ENCODE measurements at regions not wholly inside any gene's neighbourhood (a gene's known extent, or its start where the extent isn't known, plus 50 kb on each side); places are given as distances from the start of the nearest gene placed in this dataset.

- no peak for TF ChIP-seq EZH2phosphoT487 (IDR thresholded peaks at IDR 0.05; ENCODE audit: low read depth)
- no peak for TF ChIP-seq CTCF (IDR thresholded peaks at IDR 0.05; ENCODE audit: low read depth, low read length)
Observed at GRCh38 chr9:71209890-71210289, 88.5 kb upstream of the TRPM3 start.

GRCh38 chr9:71202931-71203330, 81.5 kb upstream of the TRPM3 start:
- Histone ChIP-seq H2AFZ (ENCODE audit: low read depth, low read length) (no peak overlapping the region), H3K9ac (ENCODE audit: low read length) (no peak overlapping the region), H3K27ac (ENCODE audit: low read length) (no peak overlapping the region), H3K79me2 (ENCODE audit: low read length) (no peaks in the 10 kb centered on the region), H3K4me2 (ENCODE audit: low read length) (no peak overlapping the region), H4K20me1 (ENCODE audit: insufficient read depth, low read length) (no peaks in the 10 kb centered on the region), H3K36me3 (replicated peaks; ENCODE audit: low read depth, low read length) (no peaks in the 10 kb centered on the region), H3K4me3 (ENCODE audit: low read length) (no peak overlapping the region), H3K4me1 (ENCODE audit: low read length) (no peaks in the 10 kb centered on the region), H3K9me3 (ENCODE audit: insufficient read depth, low read length) (no peaks in the 10 kb centered on the region), H3K27me3 (ENCODE audit: low read depth, low read length) (no peaks in the 10 kb centered on the region)
- TF ChIP-seq EZH2phosphoT487 (IDR thresholded peaks at IDR 0.05; ENCODE audit: low read depth) (no peak), CTCF (IDR thresholded peaks at IDR 0.05; ENCODE audit: low read depth, low read length) (no peak)

More at GRCh38 chr9:71209890-71210289, 88.5 kb upstream of the TRPM3 start:
- Histone ChIP-seq H3K9ac (ENCODE audit: low read length) (no peak overlapping the region), H3K79me2 (ENCODE audit: low read length) (no peaks in the 10 kb centered on the region), H2AFZ (ENCODE audit: low read depth, low read length) (no peak overlapping the region), H3K27ac (ENCODE audit: low read length) (no peak overlapping the region), H4K20me1 (ENCODE audit: insufficient read depth, low read length) (no peaks in the 10 kb centered on the region), H3K9me3 (ENCODE audit: insufficient read depth, low read length) (no peaks in the 10 kb centered on the region; the same call in 1 of the 2 replicates), H3K4me1 (ENCODE audit: low read length) (no peaks in the 10 kb centered on the region), H3K36me3 (replicated peaks; ENCODE audit: low read depth, low read length) (no peaks in the 10 kb centered on the region), H3K27me3 (ENCODE audit: low read depth, low read length) (no peaks in the 10 kb centered on the region), H3K4me3 (ENCODE audit: low read length) (no peak overlapping the region), H3K4me2 (ENCODE audit: low read length) (no peak overlapping the region)

- H4K20me1 ChIP-seq (ENCODE audit: insufficient read depth, low read length): no peaks in the 10 kb centered on the region
- H3K27me3 ChIP-seq (ENCODE audit: low read depth, low read length): no peaks in the 10 kb centered on the region
- H2AFZ ChIP-seq (ENCODE audit: low read depth, low read length): no peak overlapping the region
- no peaks in the 10 kb centered on the region for H3K9me3 ChIP-seq (ENCODE audit: insufficient read depth, low read length)
- no peak overlapping the region for H3K4me2 ChIP-seq (ENCODE audit: low read length)
- no peak for TF ChIP-seq CTCF (IDR thresholded peaks at IDR 0.05; ENCODE audit: low read depth, low read length)
- no peak for TF ChIP-seq EZH2phosphoT487 (IDR thresholded peaks at IDR 0.05; ENCODE audit: low read depth)
- H3K36me3 ChIP-seq (replicated peaks; ENCODE audit: low read depth, low read length): no peaks in the 10 kb centered on the region
- H3K27ac ChIP-seq (ENCODE audit: low read length): no peak overlapping the region
- H3K4me1 ChIP-seq (ENCODE audit: low read length): no peaks in the 10 kb centered on the region
- H3K9ac ChIP-seq (ENCODE audit: low read length): no peak overlapping the region
- no peak overlapping the region for H3K4me3 ChIP-seq (ENCODE audit: low read length)
- H3K79me2 ChIP-seq (ENCODE audit: low read length): no peaks in the 10 kb centered on the region
Observed at GRCh38 chr9:71191708-71192107, 70.3 kb upstream of the TRPM3 start.

- Histone ChIP-seq H3K4me2 (ENCODE audit: low read length) (no peak overlapping the region), H3K27me3 (ENCODE audit: low read depth, low read length) (no peaks in the 10 kb centered on the region), H4K20me1 (ENCODE audit: insufficient read depth, low read length) (no peaks in the 10 kb centered on the region), H3K36me3 (replicated peaks; ENCODE audit: low read depth, low read length) (no peaks in the 10 kb centered on the region), H3K9me3 (ENCODE audit: insufficient read depth, low read length) (no peaks in the 10 kb centered on the region), H3K4me1 (ENCODE audit: low read length) (no peaks in the 10 kb centered on the region), H3K9ac (ENCODE audit: low read length) (no peak overlapping the region), H3K4me3 (ENCODE audit: low read length) (no peak overlapping the region), H2AFZ (ENCODE audit: low read depth, low read length) (no peak overlapping the region), H3K27ac (ENCODE audit: low read length) (no peak overlapping the region), H3K79me2 (ENCODE audit: low read length) (no peaks in the 10 kb centered on the region)
- no peak for TF ChIP-seq EZH2phosphoT487 (IDR thresholded peaks at IDR 0.05; ENCODE audit: low read depth)
- no peak for TF ChIP-seq CTCF (IDR thresholded peaks at IDR 0.05; ENCODE audit: low read depth, low read length)
Observed at GRCh38 chr9:71183251-71183650, 61.8 kb upstream of the TRPM3 start.

All from OCI-LY3 (cell line).